ENCODE measurements at regions not wholly inside any gene's neighbourhood (a gene's known extent, or its start where the extent isn't known, plus 50 kb on each side); places are given as distances from the start of the nearest gene placed in this dataset.

GRCh38 chr21:21661741-21662140, 663.5 kb downstream of the NCAM2 start:
- TF ChIP-seq, protein P1, sequence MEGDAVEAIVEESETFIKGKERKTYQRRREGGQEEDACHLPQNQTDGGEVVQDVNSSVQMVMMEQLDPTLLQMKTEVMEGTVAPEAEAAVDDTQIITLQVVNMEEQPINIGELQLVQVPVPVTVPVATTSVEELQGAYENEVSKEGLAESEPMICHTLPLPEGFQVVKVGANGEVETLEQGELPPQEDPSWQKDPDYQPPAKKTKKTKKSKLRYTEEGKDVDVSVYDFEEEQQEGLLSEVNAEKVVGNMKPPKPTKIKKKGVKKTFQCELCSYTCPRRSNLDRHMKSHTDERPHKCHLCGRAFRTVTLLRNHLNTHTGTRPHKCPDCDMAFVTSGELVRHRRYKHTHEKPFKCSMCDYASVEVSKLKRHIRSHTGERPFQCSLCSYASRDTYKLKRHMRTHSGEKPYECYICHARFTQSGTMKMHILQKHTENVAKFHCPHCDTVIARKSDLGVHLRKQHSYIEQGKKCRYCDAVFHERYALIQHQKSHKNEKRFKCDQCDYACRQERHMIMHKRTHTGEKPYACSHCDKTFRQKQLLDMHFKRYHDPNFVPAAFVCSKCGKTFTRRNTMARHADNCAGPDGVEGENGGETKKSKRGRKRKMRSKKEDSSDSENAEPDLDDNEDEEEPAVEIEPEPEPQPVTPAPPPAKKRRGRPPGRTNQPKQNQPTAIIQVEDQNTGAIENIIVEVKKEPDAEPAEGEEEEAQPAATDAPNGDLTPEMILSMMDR (IDR thresholded peaks at IDR 0.05): no peak
- TF ChIP-seq EP300 (IDR thresholded peaks at IDR 0.05) (no peak), POLR2AphosphoS5 (IDR thresholded peaks at IDR 0.05) (no peak), POLR2A (IDR thresholded peaks at IDR 0.05) (no peak)

Data from suprapubic skin (tissue), 4 donors.